Right lobe of liver (tissue), 4 donors: ENCODE measurements at regions not wholly inside any gene's neighbourhood (a gene's known extent, or its start where the extent isn't known, plus 50 kb on each side); places are given as distances from the start of the nearest gene placed in this dataset.

Experiments
- POLR2A ChIP-seq: fragments of 450-650 bp; IDR thresholded peaks from one replicate; pipeline ENCODE4 v1.6.1; 2017; ENCODE audit warnings: antibody characterized with exemption, mild to moderate bottlenecking
- TF ChIP-seq, protein P1 (sequence below), 4 donors: fragments of 200-600 bp in 3 of 4; fragments of 450-650 bp in 1 of 4; IDR thresholded peaks; one replicate each; pipeline versions ENCODE4 v1.5.1 to v1.8.0; 2016 to 2022; ENCODE audit warnings: antibody characterized with exemption in 4 of 4, mild to moderate bottlenecking in 2 of 4
- donor health status: DM: no; HTN: no; CAD: no.
- donor health status: DM: no; HTN: no; CAD: no.
- donor health status: DM: no; HTN: yes; CAD: no.

- no peak for TF ChIP-seq POLR2A
- TF ChIP-seq, protein P1, sequence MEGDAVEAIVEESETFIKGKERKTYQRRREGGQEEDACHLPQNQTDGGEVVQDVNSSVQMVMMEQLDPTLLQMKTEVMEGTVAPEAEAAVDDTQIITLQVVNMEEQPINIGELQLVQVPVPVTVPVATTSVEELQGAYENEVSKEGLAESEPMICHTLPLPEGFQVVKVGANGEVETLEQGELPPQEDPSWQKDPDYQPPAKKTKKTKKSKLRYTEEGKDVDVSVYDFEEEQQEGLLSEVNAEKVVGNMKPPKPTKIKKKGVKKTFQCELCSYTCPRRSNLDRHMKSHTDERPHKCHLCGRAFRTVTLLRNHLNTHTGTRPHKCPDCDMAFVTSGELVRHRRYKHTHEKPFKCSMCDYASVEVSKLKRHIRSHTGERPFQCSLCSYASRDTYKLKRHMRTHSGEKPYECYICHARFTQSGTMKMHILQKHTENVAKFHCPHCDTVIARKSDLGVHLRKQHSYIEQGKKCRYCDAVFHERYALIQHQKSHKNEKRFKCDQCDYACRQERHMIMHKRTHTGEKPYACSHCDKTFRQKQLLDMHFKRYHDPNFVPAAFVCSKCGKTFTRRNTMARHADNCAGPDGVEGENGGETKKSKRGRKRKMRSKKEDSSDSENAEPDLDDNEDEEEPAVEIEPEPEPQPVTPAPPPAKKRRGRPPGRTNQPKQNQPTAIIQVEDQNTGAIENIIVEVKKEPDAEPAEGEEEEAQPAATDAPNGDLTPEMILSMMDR (IDR thresholded peaks at IDR 0.05), result no peak
These were observed 615.9 kb downstream of the RNF144B start for GRCh38 chr6:19002976-19003560.
